ENCODE measurements at regions not wholly inside any gene's neighbourhood (a gene's known extent, or its start where the extent isn't known, plus 50 kb on each side); places are given as distances from the start of the nearest gene placed in this dataset.

DNA sequence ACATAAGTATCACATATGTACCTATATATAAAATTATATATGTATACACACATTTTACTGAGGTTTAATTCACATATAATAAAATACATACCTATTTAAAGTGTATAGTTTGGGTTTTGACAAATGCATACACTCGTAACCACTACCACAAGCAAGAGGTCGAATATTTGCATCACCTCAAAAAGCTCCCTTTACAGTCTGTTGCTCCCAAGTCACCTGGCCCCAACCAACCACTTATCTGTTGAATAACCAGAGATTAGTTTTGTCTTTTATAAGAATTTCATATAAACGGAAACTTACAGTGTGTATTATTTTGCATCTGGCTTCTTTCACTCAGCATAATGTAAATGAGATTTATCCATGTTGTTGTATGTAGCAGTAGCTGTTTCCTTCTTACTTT is 218.9 kb downstream of the MAT2B start:
- DNase-seq: no peak
- Histone ChIP-seq H3K27ac (no peak overlapping the region), H3K4me3 (no peak overlapping the region), H3K36me3 (no peaks in the 10 kb centered on the region), H3K4me1 (no peaks in the 10 kb centered on the region), H3K27me3 (no peaks in the 10 kb centered on the region), H3K9me3 (no peaks in the 10 kb centered on the region)
- intact Hi-C loops (cut with DNase I; ENCODE audit: low total_unique reads): no loop called here
- TF ChIP-seq CTCF (IDR thresholded peaks at IDR 0.05): no peak

GRCh38 chr5:163727028-163727427 is 221.6 kb downstream of the MAT2B start:
- no peak for DNase-seq

GRCh38 chr5:163730206-163730756 is 224.9 kb downstream of the MAT2B start:
- no peaks in the 10 kb centered on the region for H3K4me1 ChIP-seq
- H3K27me3 ChIP-seq: no peaks in the 10 kb centered on the region
- no peak for TF ChIP-seq CTCF (IDR thresholded peaks at IDR 0.05)
- no peaks in the 10 kb centered on the region for H3K36me3 ChIP-seq
- no peaks in the 10 kb centered on the region for H3K9me3 ChIP-seq
- no peak for DNase-seq
- no peak overlapping the region for H3K27ac ChIP-seq
- intact Hi-C loops (cut with DNase I; ENCODE audit: low total_unique reads): no loop called here
- H3K4me3 ChIP-seq: no peak overlapping the region

More at GRCh38 chr5:163727028-163727427, 221.6 kb downstream of the MAT2B start:
- Histone ChIP-seq H3K9me3 (no peaks in the 10 kb centered on the region), H3K27me3 (no peaks in the 10 kb centered on the region), H3K27ac (no peak overlapping the region), H3K4me1 (no peaks in the 10 kb centered on the region), H3K36me3 (no peaks in the 10 kb centered on the region), H3K4me3 (no peak overlapping the region)
- no peak for TF ChIP-seq CTCF (IDR thresholded peaks at IDR 0.05)
- intact Hi-C loops (cut with DNase I; ENCODE audit: low total_unique reads): no loop called here

- no peak for TF ChIP-seq CTCF (IDR thresholded peaks at IDR 0.05)
- Histone ChIP-seq H3K4me3 (no peak overlapping the region), H3K27me3 (no peaks in the 10 kb centered on the region), H3K4me1 (no peaks in the 10 kb centered on the region), H3K36me3 (no peaks in the 10 kb centered on the region), H3K27ac (no peak overlapping the region), H3K9me3 (no peaks in the 10 kb centered on the region)
- DNase-seq: no peak
- intact Hi-C loops (cut with DNase I; ENCODE audit: low total_unique reads): no loop called here
Observed at GRCh38 chr5:163731256-163731655, 225.8 kb downstream of the MAT2B start.

DNA sequence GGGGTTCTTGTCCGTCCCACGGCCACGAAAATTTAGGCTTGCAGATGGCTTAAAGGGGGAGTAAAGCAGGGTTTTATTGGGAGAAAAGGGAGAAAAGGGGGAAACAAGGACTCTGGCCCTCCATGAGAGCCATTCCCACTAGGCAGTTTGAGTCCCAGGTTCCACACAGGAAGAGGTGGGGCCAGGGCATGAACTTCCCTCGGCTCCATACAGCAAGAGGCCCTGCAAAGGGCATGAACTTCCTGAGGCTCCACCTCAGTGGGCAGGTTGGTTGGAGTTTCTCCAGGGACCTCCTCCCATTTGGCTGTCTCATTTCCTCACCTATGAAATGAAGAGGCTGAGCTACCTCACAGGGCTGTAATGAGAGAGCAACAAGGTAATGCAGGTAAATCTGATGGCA is 229.7 kb downstream of the MAT2B start:
- TF ChIP-seq CTCF (IDR thresholded peaks at IDR 0.05): no peak
- Histone ChIP-seq H3K4me1 (no peaks in the 10 kb centered on the region), H3K36me3 (no peaks in the 10 kb centered on the region), H3K27ac (no peak overlapping the region), H3K4me3 (no peak overlapping the region), H3K9me3 (no peaks in the 10 kb centered on the region), H3K27me3 (no peaks in the 10 kb centered on the region)
- intact Hi-C loops (cut with DNase I; ENCODE audit: low total_unique reads): no loop called here
- DNase-seq: no peak

- intact Hi-C loops (cut with DNase I; ENCODE audit: low total_unique reads): no loop called here
- H3K9me3 ChIP-seq: no peaks in the 10 kb centered on the region
- no peaks in the 10 kb centered on the region for H3K4me1 ChIP-seq
- H3K4me3 ChIP-seq: no peak overlapping the region
- H3K27me3 ChIP-seq: no peaks in the 10 kb centered on the region
- no peak for DNase-seq
- TF ChIP-seq CTCF (IDR thresholded peaks at IDR 0.05): no peak
- no peak overlapping the region for H3K27ac ChIP-seq
- H3K36me3 ChIP-seq: no peaks in the 10 kb centered on the region
Observed at GRCh38 chr5:163747586-163747985, 242.2 kb downstream of the MAT2B start.

Data from tibial artery (tissue), 4 donors.